Endometrium (tissue), 2 donors: ENCODE measurements at regions not wholly inside any gene's neighbourhood (a gene's known extent, or its start where the extent isn't known, plus 50 kb on each side); places are given as distances from the start of the nearest gene placed in this dataset.
"Not testable (repeated sequence)": the region's sequence is repeated elsewhere in the genome, so short reads cannot be mapped to it uniquely, and the experiment has no call there.

Experiments
- FAIRE-seq: peaks from 2 replicates; lab custom pipeline; 2012; peaks lifted over from hg19 to GRCh38; lab: Jason Lieb, UNC
- donor health status: control.
- donor health status: control.

DNA sequence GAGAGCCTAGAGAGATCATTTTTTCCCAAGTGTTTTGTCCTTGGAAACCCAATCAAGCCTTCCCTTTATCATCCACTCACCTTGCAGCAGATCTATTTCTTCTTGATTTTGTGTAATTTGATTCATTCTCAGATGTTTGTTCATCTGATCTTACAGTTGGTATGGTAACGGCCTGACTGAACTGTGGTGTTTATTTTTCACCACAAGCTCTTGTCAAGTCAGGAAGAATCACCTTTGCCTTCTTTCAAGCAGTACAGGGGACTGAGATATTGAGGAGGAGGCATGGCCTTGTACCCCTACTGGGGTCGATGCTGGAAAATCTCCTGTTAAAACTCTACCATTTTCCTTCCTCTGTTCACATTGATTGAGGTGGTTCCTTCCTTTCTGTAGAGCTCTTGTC, 361.4 kb upstream of the CFAP20DC start:
- FAIRE-seq: no peak

DNA sequence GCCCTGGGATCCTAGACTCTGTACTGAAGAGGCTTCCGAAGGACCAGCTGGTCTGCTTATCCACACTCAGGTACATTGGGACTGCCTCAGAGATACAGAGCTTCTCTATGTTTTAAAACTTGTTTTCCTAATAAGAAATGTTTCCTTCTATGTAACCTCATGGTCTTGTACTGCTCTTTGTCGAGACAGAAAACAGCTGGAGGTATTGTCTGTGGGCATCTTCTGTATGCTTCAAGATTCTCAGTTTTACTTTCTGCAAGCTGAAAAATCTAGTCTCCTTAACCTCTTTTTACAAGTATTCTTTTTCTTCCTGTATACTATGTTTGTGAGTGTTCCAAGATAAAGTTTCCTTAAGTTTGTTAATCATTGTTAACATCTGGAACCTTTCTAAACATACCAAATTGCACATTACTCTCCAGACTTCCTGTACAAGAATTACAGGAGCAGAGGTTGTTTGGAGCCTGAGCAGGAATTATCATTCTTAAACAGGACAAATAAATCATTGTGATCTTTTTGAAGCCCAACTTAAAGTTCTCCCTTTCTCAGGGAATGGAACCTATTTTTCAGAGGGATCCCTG, 358.3 kb upstream of the CFAP20DC start:
- peak; percentile 61 for FAIRE-seq

- FAIRE-seq: no peak
These were observed 357.6 kb upstream of the CFAP20DC start for GRCh38 chr3:59407425-59407824.

DNA sequence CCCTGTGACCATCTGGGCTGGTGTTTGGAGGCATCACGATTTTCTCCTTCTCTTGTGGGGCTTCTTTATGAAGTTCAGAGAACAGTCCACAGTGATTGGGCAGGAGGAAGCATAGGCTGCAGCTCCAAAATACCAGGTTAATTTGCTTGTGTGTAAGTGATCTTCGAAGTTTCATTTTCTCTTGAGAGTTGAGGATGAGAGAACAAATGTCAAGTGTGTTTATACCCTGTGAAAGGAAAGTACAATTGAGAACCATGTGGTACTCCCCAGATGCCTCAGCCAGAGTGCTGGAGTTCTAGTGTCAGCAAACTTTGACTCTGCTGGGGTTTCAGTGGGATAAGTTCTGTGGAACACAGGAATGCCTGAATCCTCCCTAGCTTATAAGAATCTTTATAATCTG, 357.1 kb upstream of the CFAP20DC start:
- no peak for FAIRE-seq

DNA sequence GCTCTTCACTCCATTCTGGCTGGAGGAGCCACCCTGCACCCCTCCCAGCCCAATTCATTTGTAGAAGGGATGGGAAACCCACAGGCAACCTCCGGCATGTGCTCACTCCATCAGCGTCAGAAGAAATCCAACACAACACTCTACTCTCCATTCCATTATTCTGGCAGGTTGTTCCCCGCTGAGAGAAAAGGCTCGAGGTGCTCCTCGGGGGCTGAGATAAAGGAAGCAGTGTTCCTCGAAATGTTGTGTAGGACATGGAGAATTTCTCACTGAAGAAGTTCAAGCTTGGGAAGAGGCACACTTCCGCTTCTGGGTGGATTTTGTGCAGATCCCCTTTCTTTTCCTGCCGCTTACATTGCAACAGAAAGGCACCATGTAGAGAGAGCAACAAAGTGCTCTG, 355.0 kb upstream of the CFAP20DC start:
- FAIRE-seq: no peak

DNA sequence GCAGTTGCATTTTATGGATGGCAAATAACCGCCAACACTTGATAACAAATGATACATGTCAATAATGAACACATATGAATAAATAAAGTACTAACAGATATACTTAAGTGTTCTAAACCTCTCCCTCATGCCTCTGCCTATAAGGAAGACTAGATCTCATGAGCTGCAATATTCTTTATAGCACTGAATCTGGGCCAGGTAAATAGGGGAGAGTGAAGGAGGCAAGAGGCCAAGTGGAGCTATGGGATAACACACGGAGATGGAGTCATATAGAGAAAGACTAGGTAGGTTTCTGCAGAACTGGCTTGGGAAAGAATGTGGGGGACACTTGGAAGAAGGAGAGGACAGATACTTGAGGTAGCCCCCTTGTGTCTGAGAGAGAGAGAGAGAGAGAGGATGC, 354.2 kb upstream of the CFAP20DC start:
- FAIRE-seq: no peak

DNA sequence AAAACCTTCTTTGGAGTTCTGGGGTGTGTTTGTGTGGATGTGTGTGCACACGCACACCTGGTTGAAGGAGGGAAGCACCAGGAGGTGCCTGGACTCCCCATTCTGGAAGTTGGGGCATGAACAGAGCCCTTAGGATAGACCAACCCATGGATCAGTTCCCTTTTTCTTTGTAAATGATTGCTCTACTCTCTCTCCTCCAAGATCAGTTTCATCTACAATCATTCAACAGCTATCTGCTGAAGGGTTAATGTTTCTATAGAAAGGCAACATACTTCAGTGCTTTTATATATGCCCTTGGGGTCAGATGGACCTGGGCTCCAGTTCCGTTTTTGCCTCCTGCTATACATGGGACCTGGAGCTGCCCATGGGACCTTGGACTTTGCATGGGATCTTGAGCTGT, 352.1 kb upstream of the CFAP20DC start:
- no peak for FAIRE-seq

GRCh38 chr3:59392116-59392515, 342.3 kb upstream of the CFAP20DC start:
- FAIRE-seq: no peak

DNA sequence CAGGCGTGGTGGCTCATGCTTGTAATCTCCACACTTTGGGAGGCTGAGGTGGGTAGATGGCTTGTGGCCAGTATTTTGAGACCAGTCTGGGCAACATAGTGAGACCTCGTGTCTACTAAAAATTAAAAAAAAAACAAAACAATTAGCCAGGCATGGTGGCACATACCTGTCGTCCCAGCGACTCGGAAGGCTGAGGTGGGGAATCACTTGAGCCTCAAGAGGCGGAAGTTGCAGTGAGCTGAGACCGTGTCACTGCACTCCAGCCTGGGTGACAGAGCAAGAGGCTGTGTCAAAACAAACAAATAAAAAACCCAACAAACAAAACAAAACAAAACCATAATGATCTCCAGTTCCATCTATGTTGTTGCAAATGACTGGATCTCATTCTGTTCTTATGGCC, 341.3 kb upstream of the CFAP20DC start:
- FAIRE-seq: no peak

- no peak for FAIRE-seq
These were observed 338.9 kb upstream of the CFAP20DC start for GRCh38 chr3:59388555-59389270.

DNA sequence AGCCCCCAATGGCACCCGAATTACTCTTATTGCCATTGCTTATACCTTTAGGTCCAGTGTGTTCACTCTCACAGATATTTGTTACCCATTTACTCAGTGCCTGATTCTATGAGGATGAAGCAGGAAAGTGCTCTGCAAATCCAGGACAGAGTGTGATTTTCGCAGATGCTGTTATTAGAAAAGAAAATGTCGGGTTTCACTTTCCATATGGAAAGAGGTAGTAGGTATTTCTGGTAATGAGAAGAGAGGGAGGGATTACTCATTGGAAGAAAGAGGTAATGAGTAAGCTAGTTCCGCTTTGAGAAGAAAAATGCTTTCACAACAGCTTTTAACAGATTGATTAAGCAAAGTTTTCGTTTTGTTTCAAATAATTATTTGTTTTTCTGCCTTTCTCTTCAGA, 336.3 kb upstream of the CFAP20DC start:
- no peak for FAIRE-seq

DNA sequence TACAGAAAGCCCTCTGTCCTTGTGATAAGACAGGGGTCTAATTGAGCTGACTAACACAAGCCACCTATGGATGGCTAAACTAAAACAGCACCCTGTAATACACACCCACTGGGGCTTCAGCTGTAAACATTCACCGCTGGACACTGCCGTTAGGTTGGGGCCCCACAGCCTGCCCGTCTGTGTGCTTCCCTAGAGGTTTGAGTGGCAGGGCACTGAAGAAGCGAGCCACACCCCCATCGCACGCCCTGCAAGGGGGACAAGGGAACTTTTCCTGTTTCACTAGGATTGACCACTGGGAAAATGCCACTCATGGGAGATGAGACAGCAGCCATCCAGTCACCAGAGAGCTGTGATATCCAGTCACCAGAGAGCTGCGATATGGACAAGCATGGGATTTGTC, 335.7 kb upstream of the CFAP20DC start:
- no peak for FAIRE-seq

DNA sequence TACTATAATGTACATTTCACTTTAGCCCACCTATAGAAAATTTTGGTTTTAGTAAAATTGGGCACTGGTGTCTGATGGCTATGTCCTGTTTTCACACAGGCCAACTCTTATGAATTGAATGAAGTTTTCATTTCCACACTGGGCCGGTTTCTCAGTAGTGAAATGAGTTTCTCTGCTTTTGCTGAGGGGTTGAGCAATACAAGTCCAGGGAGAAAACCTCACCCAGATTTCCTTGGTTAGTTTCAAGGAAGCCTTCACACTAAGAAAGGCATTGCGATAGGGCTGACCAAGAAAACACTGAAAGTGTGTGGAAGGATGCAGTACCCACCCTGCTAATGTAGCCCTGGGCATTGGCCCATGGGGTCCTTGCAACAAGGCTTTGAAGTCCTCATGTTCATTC, 331.5 kb upstream of the CFAP20DC start:
- no peak for FAIRE-seq

DNA sequence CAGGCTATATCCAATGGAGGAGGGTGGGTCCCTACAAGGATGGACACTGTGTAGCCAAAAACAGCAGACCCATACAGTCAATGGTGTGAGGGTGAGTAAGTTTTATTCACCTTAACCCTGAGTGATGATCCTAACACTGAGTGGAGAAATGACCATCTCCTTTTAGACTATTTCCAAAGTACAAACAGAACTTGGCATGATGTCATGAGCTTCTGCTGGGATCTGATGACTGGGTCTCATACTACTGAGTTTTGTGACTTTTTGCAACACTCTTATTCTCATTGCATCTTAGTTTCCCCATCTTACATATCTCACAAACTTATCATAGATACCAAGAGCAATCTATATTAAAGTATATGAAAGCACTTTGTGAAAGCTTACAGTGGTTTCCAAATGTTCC, 330.3 kb upstream of the CFAP20DC start:
- FAIRE-seq: no peak

DNA sequence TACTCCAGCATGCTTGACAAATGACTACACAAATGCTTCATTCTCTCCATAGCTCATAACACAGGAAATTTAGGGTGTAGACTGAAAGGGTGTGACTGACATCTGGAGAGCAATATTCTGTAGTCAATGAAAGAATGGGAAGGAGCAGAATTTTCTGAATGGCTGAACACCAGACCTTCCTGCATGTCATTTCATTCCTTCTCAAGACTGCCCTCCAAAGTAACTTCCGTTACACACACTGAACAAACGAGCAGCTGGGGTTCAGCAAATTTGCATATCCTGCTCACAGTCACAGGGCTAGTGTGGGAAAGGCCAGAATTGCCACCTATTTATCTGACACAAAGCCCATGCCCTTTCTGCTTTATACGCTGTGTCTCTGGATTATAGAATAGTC, 325.0 kb upstream of the CFAP20DC start:
- no peak for FAIRE-seq

DNA sequence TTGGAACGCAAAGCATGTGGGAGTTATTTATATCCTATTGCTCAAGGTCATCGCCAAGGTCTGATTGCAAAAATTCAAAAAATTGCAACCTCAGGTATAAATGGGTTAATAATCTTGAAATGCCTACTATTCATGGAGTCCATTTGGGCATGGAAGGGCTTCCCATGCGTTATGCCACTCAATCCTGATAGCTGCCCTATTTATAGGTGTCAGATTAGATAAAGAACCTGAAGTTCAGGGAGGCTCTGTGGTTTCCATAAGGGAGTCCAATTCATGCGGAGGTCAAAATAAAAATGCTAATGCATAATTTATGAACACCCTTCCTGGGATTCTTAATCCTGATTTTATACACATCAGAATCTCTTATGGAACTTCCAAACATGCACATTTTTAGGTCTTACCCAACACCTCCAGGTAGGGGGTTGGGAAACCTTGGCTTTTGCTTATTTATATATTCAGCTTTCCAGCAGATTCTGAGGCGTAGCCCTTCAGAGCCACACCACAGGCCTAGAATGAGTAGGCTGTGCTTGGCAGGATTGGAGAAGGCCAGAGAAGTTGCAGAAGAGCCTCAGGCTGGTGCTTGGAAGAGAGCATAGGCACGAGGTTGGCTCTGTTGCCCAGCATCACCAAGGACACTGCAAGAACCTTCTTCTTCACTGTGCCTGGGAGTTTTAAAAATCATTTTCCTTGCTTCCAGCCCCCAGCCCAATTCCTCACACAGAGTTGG, 324.4 kb upstream of the CFAP20DC start:
- FAIRE-seq: no peak

DNA sequence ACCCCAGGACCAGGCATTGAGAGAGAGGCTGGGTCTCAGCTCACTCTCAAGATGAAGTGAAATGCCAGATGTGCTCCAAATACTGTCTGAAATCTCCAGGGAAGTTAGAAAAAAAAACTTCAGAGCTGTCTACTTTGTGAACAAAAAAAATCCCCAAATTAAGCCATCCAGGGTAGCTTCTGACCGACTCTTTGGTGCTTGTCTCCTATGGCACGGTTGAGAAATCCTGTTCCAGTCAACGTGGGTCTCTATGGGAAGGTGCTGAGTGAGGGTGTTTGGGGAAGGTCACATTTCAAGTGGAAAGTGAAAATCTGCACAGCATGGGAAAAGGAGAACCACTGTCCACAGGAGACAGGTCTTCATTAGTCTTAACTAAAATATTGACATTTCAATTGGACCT, 322.5 kb upstream of the CFAP20DC start:
- FAIRE-seq: no peak

GRCh38 chr3:59368900-59369675, 319.3 kb upstream of the CFAP20DC start:
- FAIRE-seq: no peak

GRCh38 chr3:59367150-59367549, 317.3 kb upstream of the CFAP20DC start:
- no peak for FAIRE-seq

GRCh38 chr3:59366218-59366617, 316.4 kb upstream of the CFAP20DC start:
- no peak for FAIRE-seq

DNA sequence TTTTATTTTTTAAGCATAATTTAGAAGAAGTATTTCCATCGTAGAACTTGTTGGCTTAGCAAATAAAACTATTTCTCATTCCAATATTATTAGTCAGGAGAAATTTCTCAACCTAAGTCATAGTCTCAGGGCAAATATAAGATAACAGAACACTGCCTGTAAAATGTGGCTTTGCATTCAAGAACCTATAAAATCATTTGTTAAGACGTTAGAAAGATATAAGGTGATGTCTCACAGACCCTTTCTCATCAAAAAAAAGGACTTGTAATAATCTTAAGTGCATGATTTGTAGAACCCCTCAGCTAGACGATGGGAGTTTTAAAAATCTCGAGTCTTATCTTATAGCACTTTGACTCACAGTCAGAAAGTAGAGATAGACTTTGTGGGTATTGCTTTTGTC, 314.7 kb upstream of the CFAP20DC start:
- FAIRE-seq: no peak

DNA sequence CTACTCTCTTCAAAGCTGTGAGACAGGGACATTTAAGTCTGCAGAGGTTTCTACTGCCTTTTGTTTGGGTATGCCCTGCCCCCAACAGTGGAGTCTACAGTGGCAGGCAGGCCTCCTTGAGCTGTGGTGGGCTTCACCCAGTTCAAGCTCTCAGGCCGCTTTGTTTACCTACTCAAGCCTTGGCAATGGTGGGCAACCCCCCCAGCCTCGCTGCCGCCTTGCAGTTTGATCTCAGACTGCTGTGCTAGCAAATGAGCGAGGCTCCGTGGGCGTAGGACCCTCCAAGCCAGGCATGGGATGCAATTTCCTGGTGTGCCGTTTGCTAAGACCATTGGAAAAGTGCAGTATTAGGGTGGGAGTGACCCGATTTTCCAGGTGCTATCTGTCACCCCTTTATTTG, 310.5 kb upstream of the CFAP20DC start:
- FAIRE-seq: not testable (repeated sequence)

GRCh38 chr3:59341459-59341858, 291.6 kb upstream of the CFAP20DC start:
- FAIRE-seq: no peak
